Liver (tissue), 8 donors: ENCODE measurements at regions not wholly inside any gene's neighbourhood (a gene's known extent, or its start where the extent isn't known, plus 50 kb on each side); places are given as distances from the start of the nearest gene placed in this dataset.

ENCODE experiments used
- DNase-seq: peaks from one replicate; pipeline ENCODE4 v3.0.0-alpha.2; 2017; ENCODE audit warnings: low spot score
- H3K27ac ChIP-seq, 2 donors: one replicate each; pipeline ENCODE4 v1.7.0; 2013; ENCODE audit warnings: inconsistent platforms in 2 of 2, low read length in 2 of 2, control low read depth in 1 of 2, low read depth in 1 of 2, mild to moderate bottlenecking in 1 of 2
- H3K27me3 ChIP-seq, 4 donors: one replicate each; pipeline versions ENCODE4 v1.6.1 to v1.7.0; 2013; ENCODE audit warnings: low read length in 3 of 4, inconsistent platforms in 1 of 4, mild to moderate bottlenecking in 1 of 4, moderate library complexity in 1 of 4; ENCODE audit not compliant: control insufficient read depth in 4 of 4, insufficient read depth in 4 of 4
- H3K36me3 ChIP-seq, 4 donors: one replicate each; pipeline versions ENCODE4 v1.6.1 to v1.7.0; 2013; ENCODE audit warnings: low read length in 3 of 4, mild to moderate bottlenecking in 3 of 4, low read depth in 1 of 4, moderate library complexity in 1 of 4; ENCODE audit not compliant: control insufficient read depth in 4 of 4, insufficient read depth in 3 of 4
- H3K4me1 ChIP-seq, 4 donors: one replicate each; pipeline versions ENCODE4 v1.6.1 to v1.7.0; 2013; ENCODE audit warnings: low read length in 3 of 4, mild to moderate bottlenecking in 3 of 4, moderate library complexity in 1 of 4; ENCODE audit not compliant: control insufficient read depth in 4 of 4, insufficient read depth in 4 of 4
- H3K4me3 ChIP-seq, 3 donors: one replicate each; pipeline versions ENCODE4 v1.6.1 to v1.7.0; 2013; ENCODE audit warnings: low read length in 3 of 3, control low read depth in 1 of 3, low read depth in 1 of 3, mild to moderate bottlenecking in 1 of 3
- H3K9ac ChIP-seq, 2 donors: one replicate each; pipeline ENCODE4 v1.7.0; 2013; ENCODE audit warnings: low read length in 2 of 2, mild to moderate bottlenecking in 2 of 2, moderate library complexity in 2 of 2, control low read depth in 1 of 2, low read depth in 1 of 2
- H3K9me3 ChIP-seq, 4 donors: one replicate each; pipeline versions ENCODE4 v1.6.1 to v1.7.0; 2013; ENCODE audit warnings: low read length in 3 of 4; ENCODE audit not compliant: control insufficient read depth in 4 of 4
- ATF3 ChIP-seq: IDR thresholded peaks from 2 replicates; pipeline ENCODE4 v1.6.1; 2016; ENCODE audit warnings: antibody characterized with exemption
- CTCF ChIP-seq: fragments of 150-350 bp; IDR thresholded peaks from 2 replicates; pipeline ENCODE4 v1.5.1; 2017; ENCODE audit warnings: improper control_type of control experiment, low read depth, low read length; ENCODE audit not compliant: missing input control
- EGR1 ChIP-seq, 2 donors: IDR thresholded peaks; 2 replicates each; pipeline ENCODE4 v1.6.1; 2016 to 2018; ENCODE audit warnings: antibody characterized with exemption in 2 of 2, low read depth in 2 of 2
- FOXA1 ChIP-seq: IDR thresholded peaks from 2 replicates; pipeline ENCODE4 v1.6.1; 2016; ENCODE audit warnings: antibody characterized with exemption
- FOXA2 ChIP-seq: IDR thresholded peaks from 2 replicates; pipeline ENCODE4 v1.6.1; 2016; ENCODE audit warnings: antibody characterized with exemption
- GABPA ChIP-seq, 2 donors: IDR thresholded peaks in 1 of 2; conservative IDR thresholded peaks in 1 of 2; 2 replicates each; pipeline ENCODE4 v1.6.1; 2016; ENCODE audit warnings: antibody characterized with exemption in 2 of 2, mild to moderate bottlenecking in 1 of 2, moderate library complexity in 1 of 2
- HNF4A ChIP-seq, 2 donors: conservative IDR thresholded peaks; 2 replicates each; pipeline ENCODE4 v1.6.1; 2016; ENCODE audit warnings: antibody characterized with exemption in 2 of 2, mild to moderate bottlenecking in 2 of 2
- HNF4G ChIP-seq: IDR thresholded peaks from 2 replicates; pipeline ENCODE4 v1.6.1; 2016; ENCODE audit warnings: antibody characterized with exemption
- JUND ChIP-seq, 2 donors: IDR thresholded peaks; 2 replicates each; pipeline ENCODE4 v1.6.1; 2016; ENCODE audit warnings: antibody characterized with exemption in 2 of 2
- NR2F2 ChIP-seq: IDR thresholded peaks from 2 replicates; pipeline ENCODE4 v1.6.1; 2016; ENCODE audit warnings: antibody characterized with exemption
- RAD21 ChIP-seq, 2 donors: IDR thresholded peaks; 2 replicates each; pipeline ENCODE4 v1.6.1; 2016; ENCODE audit warnings: antibody characterized with exemption in 2 of 2, mild to moderate bottlenecking in 2 of 2
- REST ChIP-seq: IDR thresholded peaks from 2 replicates; pipeline ENCODE4 v1.6.1; 2016; ENCODE audit warnings: antibody characterized with exemption, mild to moderate bottlenecking
- RXRA ChIP-seq, 2 donors: IDR thresholded peaks; 2 replicates each; pipeline ENCODE4 v1.6.1; 2017 to 2018; ENCODE audit warnings: antibody characterized with exemption in 2 of 2, mild to moderate bottlenecking in 1 of 2
- SP1 ChIP-seq: IDR thresholded peaks from 2 replicates; pipeline ENCODE4 v1.6.1; 2018; ENCODE audit warnings: antibody characterized with exemption, mild to moderate bottlenecking
- TAF1 ChIP-seq: conservative IDR thresholded peaks from 2 replicates; pipeline ENCODE4 v1.6.1; 2016; ENCODE audit warnings: antibody characterized with exemption, mild to moderate bottlenecking
- YY1 ChIP-seq: IDR thresholded peaks from 2 replicates; pipeline ENCODE4 v1.6.1; 2016; ENCODE audit warnings: antibody characterized with exemption, mild to moderate bottlenecking
- WGBS: extraction: QIAGEN DNeasy Blood & Tissue Kit; methylation state at CpG from one replicate; pipeline ENCODE4 v1.1.7; 2013; 5-methylcytosine and 5-hydroxymethylcytosine counted together
- TF ChIP-seq, protein P1 (sequence below): IDR thresholded peaks from 2 replicates; pipeline ENCODE4 v1.6.1; 2016; ENCODE audit warnings: antibody characterized with exemption
- TF ChIP-seq, protein P2 (sequence below): IDR thresholded peaks from 2 replicates; pipeline ENCODE4 v1.6.1; 2016; ENCODE audit warnings: antibody characterized with exemption
- donor health status: healthy.
- donor health status: healthy.
- donor health status: healthy.
- donor health status: healthy.
- donor health status: healthy.

GRCh38 chr3:24751020-24751419 is 256.4 kb upstream of the THRB start:
- Histone ChIP-seq H3K36me3 (peaks cover 0 to 1% (median 0%) of the 10 kb centered on the region in 4 donors), H3K4me1 (no peaks in the 10 kb centered on the region), H3K4me3 (no peak overlapping the region), H3K27ac (no peak overlapping the region), H3K9ac (no peak overlapping the region), H3K27me3 (no peaks in the 10 kb centered on the region), H3K9me3 (no peaks in the 10 kb centered on the region)
- 91% methylated on average over 1 of the region's 1 CpG for WGBS
- DNase-seq: no peak
- no peak for TF ChIP-seq SP1
- TF ChIP-seq, protein P1, sequence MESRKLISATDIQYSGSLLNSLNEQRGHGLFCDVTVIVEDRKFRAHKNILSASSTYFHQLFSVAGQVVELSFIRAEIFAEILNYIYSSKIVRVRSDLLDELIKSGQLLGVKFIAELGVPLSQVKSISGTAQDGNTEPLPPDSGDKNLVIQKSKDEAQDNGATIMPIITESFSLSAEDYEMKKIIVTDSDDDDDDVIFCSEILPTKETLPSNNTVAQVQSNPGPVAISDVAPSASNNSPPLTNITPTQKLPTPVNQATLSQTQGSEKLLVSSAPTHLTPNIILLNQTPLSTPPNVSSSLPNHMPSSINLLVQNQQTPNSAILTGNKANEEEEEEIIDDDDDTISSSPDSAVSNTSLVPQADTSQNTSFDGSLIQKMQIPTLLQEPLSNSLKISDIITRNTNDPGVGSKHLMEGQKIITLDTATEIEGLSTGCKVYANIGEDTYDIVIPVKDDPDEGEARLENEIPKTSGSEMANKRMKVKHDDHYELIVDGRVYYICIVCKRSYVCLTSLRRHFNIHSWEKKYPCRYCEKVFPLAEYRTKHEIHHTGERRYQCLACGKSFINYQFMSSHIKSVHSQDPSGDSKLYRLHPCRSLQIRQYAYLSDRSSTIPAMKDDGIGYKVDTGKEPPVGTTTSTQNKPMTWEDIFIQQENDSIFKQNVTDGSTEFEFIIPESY: no peak
- no peak for TF ChIP-seq JUND (IDR thresholded peaks at IDR 0.05)
- no peak for TF ChIP-seq EGR1 (IDR thresholded peaks at IDR 0.05; ENCODE audit: low read depth in 2 of 2)
- TF ChIP-seq HNF4G: no peak
- no peak for TF ChIP-seq GABPA (IDR thresholded peaks at IDR 0.05 in 1 of 2, conservative IDR thresholded peaks at IDR 0.05 in 1 of 2)
- TF ChIP-seq FOXA1: no peak
- TF ChIP-seq RXRA (IDR thresholded peaks at IDR 0.05): no peak
- TF ChIP-seq CTCF: no peak

DNA sequence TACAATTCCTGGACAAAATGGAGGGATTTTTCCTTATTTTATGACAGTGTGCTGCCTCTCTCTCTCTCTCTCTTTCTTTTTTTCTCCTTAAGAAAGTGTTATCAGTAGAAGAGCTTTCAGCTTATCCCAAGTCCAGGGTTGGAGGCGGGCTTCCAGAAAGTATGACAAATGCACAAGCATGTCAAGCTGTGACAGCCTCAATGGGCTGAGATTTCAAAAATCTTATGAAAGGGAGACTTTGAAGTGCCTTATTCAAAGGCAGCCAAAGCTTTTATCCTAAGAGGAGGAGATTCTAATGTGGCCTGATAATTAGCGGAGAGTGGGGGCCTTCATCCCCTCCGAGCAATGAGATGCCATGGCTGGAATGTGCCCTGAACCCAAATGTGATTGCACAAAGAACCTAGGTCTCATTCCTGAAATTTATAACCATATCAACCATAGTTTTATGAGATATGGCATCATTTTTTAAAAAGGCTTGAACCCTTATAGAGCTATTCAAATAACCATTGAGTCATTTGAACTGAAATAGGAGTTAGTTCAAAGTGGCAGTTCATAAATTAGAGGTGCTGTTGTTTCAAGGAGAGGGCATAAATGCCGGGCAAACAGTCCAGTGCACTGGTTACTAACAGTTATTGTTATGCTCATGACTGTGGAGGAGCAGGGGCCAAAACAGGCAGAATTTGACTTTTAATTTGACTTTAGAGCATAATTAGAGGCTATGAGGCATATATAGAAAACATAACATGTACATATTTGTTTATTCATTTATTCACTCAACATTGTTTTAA is 261.6 kb upstream of the THRB start:
- no peak overlapping the region for H3K9ac ChIP-seq
- H3K4me3 ChIP-seq: no peak overlapping the region
- DNase-seq: no peak
- no peaks in the 10 kb centered on the region for H3K9me3 ChIP-seq
- peaks cover 0 to 1% (median 0%) of the 10 kb centered on the region in 4 donors for H3K36me3 ChIP-seq
- 69% methylated on average over 4 of the region's 4 CpGs for WGBS
- TF ChIP-seq FOXA2 (no peak), YY1 (no peak), RXRA (IDR thresholded peaks at IDR 0.05) (no peak), TAF1 (no peak), CTCF (no peak), JUND (IDR thresholded peaks at IDR 0.05) (no peak), EGR1 (IDR thresholded peaks at IDR 0.05; ENCODE audit: low read depth in 2 of 2) (no peak), FOXA1 (no peak), NR2F2 (no peak), SP1 (no peak), RAD21 (IDR thresholded peaks at IDR 0.05) (no peak), ATF3 (no peak), HNF4G (no peak), REST (no peak), GABPA (IDR thresholded peaks at IDR 0.05 in 1 of 2, conservative IDR thresholded peaks at IDR 0.05 in 1 of 2) (no peak), HNF4A (conservative IDR thresholded peaks at IDR 0.05) (no peak)
- TF ChIP-seq, protein P2, sequence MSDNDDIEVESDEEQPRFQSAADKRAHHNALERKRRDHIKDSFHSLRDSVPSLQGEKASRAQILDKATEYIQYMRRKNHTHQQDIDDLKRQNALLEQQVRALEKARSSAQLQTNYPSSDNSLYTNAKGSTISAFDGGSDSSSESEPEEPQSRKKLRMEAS: no peak
- TF ChIP-seq, protein P1: no peak
- H3K27me3 ChIP-seq: no peaks in the 10 kb centered on the region
- no peaks in the 10 kb centered on the region for H3K4me1 ChIP-seq
- H3K27ac ChIP-seq: no peak overlapping the region
